ENCODE measurements at regions not wholly inside any gene's neighbourhood (a gene's known extent, or its start where the extent isn't known, plus 50 kb on each side); places are given as distances from the start of the nearest gene placed in this dataset.

- H3K27me3 ChIP-seq (replicated peaks in 2 of 5; ENCODE audit: control insufficient read depth in 4 of 5, insufficient read depth in 5 of 5, low read length in 4 of 5), result peaks cover 2 to 30% (median 7%) of the 10 kb centered on the region in 5 experiments
- 76% methylated on average over 12 of the region's 13 CpGs for WGBS (ENCODE audit: insufficient coverage)
- no peak for DNase-seq
- POLR2A ChIA-PET, result no interaction called here
- H3K9me3 ChIP-seq (ENCODE audit: control extremely low read depth in 1 of 5, control insufficient read depth in 4 of 5, insufficient read depth in 2 of 5, low read depth in 1 of 5, low read length in 4 of 5), result no peaks in the 10 kb centered on the region
- H3K4me3 ChIP-seq (ENCODE audit: control insufficient read depth in 1 of 7, extremely low read depth in 1 of 7, insufficient read depth in 4 of 7, low read depth in 2 of 7, low read length in 6 of 7), result no peak overlapping the region
- H3K36me3 ChIP-seq (ENCODE audit: control insufficient read depth in 4 of 4, insufficient read depth in 4 of 4, low read length in 3 of 4), result no peaks in the 10 kb centered on the region
- CTCF ChIA-PET, result no interaction called here
- no peaks in the 10 kb centered on the region for H3K4me1 ChIP-seq (ENCODE audit: control extremely low read depth in 1 of 4, control insufficient read depth in 4 of 4, insufficient read depth in 4 of 4, low read length in 3 of 4)
- H3K27ac ChIP-seq (ENCODE audit: insufficient read depth in 1 of 2, low read depth in 1 of 2, low read length in 2 of 2, poor library complexity in 1 of 2, severe bottlenecking in 2 of 2), result no peak overlapping the region
These were observed 79.6 kb upstream of the LHX1 start for GRCh38 chr17:36857698-36858097.

GRCh38 chr17:36858119-36859002 lies 78.9 kb upstream of the LHX1 start:
- Histone ChIP-seq H3K27ac (ENCODE audit: insufficient read depth in 1 of 2, low read depth in 1 of 2, low read length in 2 of 2, poor library complexity in 1 of 2, severe bottlenecking in 2 of 2) (no peak overlapping the region), H3K4me3 (ENCODE audit: control insufficient read depth in 1 of 7, extremely low read depth in 1 of 7, insufficient read depth in 4 of 7, low read depth in 2 of 7, low read length in 6 of 7) (no peak overlapping the region), H3K27me3 (replicated peaks in 2 of 5; ENCODE audit: control insufficient read depth in 4 of 5, insufficient read depth in 5 of 5, low read length in 4 of 5) (peaks cover 2 to 30% (median 7%) of the 10 kb centered on the region in 5 experiments), H3K9me3 (ENCODE audit: control extremely low read depth in 1 of 5, control insufficient read depth in 4 of 5, insufficient read depth in 2 of 5, low read depth in 1 of 5, low read length in 4 of 5) (no peaks in the 10 kb centered on the region), H3K4me1 (ENCODE audit: control extremely low read depth in 1 of 4, control insufficient read depth in 4 of 4, insufficient read depth in 4 of 4, low read length in 3 of 4) (no peaks in the 10 kb centered on the region), H3K36me3 (ENCODE audit: control insufficient read depth in 4 of 4, insufficient read depth in 4 of 4, low read length in 3 of 4) (no peaks in the 10 kb centered on the region)
- DNase-seq, result no peak
- ChIA-PET CTCF (no interaction called here), POLR2A (no interaction called here)
- WGBS (ENCODE audit: insufficient coverage), result 89% methylated on average over 15 of the region's 20 CpGs

DNA sequence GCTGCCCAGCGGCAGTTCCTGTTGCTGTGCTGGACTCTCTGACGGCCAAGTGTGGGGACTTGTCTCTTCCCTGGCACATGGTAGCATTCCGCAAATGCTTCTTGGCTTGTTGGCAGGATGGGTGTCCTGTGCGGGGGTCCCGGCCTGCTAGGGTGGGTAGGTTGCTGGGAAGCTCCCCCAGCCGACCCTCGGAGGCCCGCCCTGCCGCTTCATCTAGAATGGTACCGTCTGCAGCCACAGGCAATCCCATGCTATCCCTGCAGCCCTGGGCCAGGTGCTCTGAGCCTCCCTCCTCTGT lies 78.3 kb upstream of the LHX1 start:
- Histone ChIP-seq H3K36me3 (ENCODE audit: control insufficient read depth in 4 of 4, insufficient read depth in 4 of 4, low read length in 3 of 4) (no peaks in the 10 kb centered on the region), H3K4me3 (ENCODE audit: control insufficient read depth in 1 of 7, extremely low read depth in 1 of 7, insufficient read depth in 4 of 7, low read depth in 2 of 7, low read length in 6 of 7) (no peak overlapping the region), H3K27ac (ENCODE audit: insufficient read depth in 1 of 2, low read depth in 1 of 2, low read length in 2 of 2, poor library complexity in 1 of 2, severe bottlenecking in 2 of 2) (no peak overlapping the region), H3K4me1 (ENCODE audit: control extremely low read depth in 1 of 4, control insufficient read depth in 4 of 4, insufficient read depth in 4 of 4, low read length in 3 of 4) (no peaks in the 10 kb centered on the region), H3K27me3 (replicated peaks in 2 of 5; ENCODE audit: control insufficient read depth in 4 of 5, insufficient read depth in 5 of 5, low read length in 4 of 5) (peaks cover 0 to 30% (median 7%) of the 10 kb centered on the region in 5 experiments), H3K9me3 (ENCODE audit: control extremely low read depth in 1 of 5, control insufficient read depth in 4 of 5, insufficient read depth in 2 of 5, low read depth in 1 of 5, low read length in 4 of 5) (no peaks in the 10 kb centered on the region)
- ChIA-PET POLR2A (no interaction called here), CTCF (no interaction called here)
- DNase-seq, result no peak
- 95% methylated on average over 10 of the region's 10 CpGs for WGBS (ENCODE audit: insufficient coverage)

DNA sequence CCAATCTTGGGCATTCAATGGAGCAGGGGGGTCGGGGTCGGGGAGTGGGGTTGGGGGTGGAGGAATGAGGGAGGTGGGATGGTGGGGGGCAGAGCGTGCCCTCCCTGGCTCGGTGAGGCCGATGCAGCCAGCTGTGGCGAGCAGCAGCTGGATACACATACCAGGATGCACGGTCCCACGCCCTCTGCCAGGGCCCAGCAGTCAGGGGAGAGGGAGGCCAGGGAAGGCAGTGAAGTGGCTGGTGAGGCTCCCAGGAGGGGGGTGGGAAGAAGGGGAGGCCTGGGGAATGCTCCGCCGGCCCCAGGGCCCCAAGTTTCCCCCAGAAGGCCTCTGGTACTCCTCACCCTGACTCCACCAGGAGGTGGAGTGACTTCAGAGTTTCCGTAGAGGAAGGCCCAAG lies 77.6 kb upstream of the LHX1 start:
- no peak overlapping the region for H3K27ac ChIP-seq (ENCODE audit: insufficient read depth in 1 of 2, low read depth in 1 of 2, low read length in 2 of 2, poor library complexity in 1 of 2, severe bottlenecking in 2 of 2)
- no peaks in the 10 kb centered on the region for H3K9me3 ChIP-seq (ENCODE audit: control extremely low read depth in 1 of 5, control insufficient read depth in 4 of 5, insufficient read depth in 2 of 5, low read depth in 1 of 5, low read length in 4 of 5)
- no peak for DNase-seq
- peaks cover 0 to 26% (median 7%) of the 10 kb centered on the region in 5 experiments for H3K27me3 ChIP-seq (replicated peaks in 2 of 5; ENCODE audit: control insufficient read depth in 4 of 5, insufficient read depth in 5 of 5, low read length in 4 of 5)
- H3K4me1 ChIP-seq (ENCODE audit: control extremely low read depth in 1 of 4, control insufficient read depth in 4 of 4, insufficient read depth in 4 of 4, low read length in 3 of 4), result no peaks in the 10 kb centered on the region
- WGBS (ENCODE audit: insufficient coverage), result 86% methylated on average over 8 of the region's 11 CpGs
- POLR2A ChIA-PET, result no interaction called here
- H3K36me3 ChIP-seq (ENCODE audit: control insufficient read depth in 4 of 4, insufficient read depth in 4 of 4, low read length in 3 of 4), result no peaks in the 10 kb centered on the region
- CTCF ChIA-PET, result no interaction called here
- no peak overlapping the region for H3K4me3 ChIP-seq (ENCODE audit: control insufficient read depth in 1 of 7, extremely low read depth in 1 of 7, insufficient read depth in 4 of 7, low read depth in 2 of 7, low read length in 6 of 7)

DNA sequence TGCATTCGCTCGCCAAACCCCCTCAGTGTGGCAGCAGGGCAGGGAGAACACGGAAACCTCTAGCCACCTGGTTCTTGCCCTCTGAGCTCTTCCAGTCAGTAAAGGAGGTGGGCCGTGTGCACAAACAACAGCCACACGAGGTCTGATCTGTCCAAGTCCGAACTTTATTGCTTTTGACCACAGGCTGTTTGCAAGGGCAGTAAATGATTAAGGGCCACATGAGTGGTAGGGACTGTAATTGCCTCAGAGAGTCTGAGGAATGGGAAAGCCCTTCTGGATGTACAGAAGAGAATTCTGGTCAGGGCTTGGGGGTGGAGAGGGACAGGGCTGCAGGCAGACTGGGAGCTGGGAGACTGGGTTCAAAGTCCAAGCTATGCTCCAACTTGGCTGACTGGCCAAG lies 75.7 kb upstream of the LHX1 start:
- ChIA-PET CTCF (no interaction called here), POLR2A (no interaction called here)
- Histone ChIP-seq H3K4me3 (ENCODE audit: control insufficient read depth in 1 of 7, extremely low read depth in 1 of 7, insufficient read depth in 4 of 7, low read depth in 2 of 7, low read length in 6 of 7) (no peak overlapping the region), H3K9me3 (ENCODE audit: control extremely low read depth in 1 of 5, control insufficient read depth in 4 of 5, insufficient read depth in 2 of 5, low read depth in 1 of 5, low read length in 4 of 5) (no peaks in the 10 kb centered on the region), H3K4me1 (ENCODE audit: control extremely low read depth in 1 of 4, control insufficient read depth in 4 of 4, insufficient read depth in 4 of 4, low read length in 3 of 4) (no peaks in the 10 kb centered on the region), H3K36me3 (ENCODE audit: control insufficient read depth in 4 of 4, insufficient read depth in 4 of 4, low read length in 3 of 4) (no peaks in the 10 kb centered on the region), H3K27ac (ENCODE audit: insufficient read depth in 1 of 2, low read depth in 1 of 2, low read length in 2 of 2, poor library complexity in 1 of 2, severe bottlenecking in 2 of 2) (no peak overlapping the region), H3K27me3 (replicated peaks in 2 of 5; ENCODE audit: control insufficient read depth in 4 of 5, insufficient read depth in 5 of 5, low read length in 4 of 5) (peaks cover 0 to 16% (median 7%) of the 10 kb centered on the region in 5 experiments)
- no peak for DNase-seq
- WGBS (ENCODE audit: insufficient coverage), result 84% methylated on average over 6 of the region's 6 CpGs

DNA sequence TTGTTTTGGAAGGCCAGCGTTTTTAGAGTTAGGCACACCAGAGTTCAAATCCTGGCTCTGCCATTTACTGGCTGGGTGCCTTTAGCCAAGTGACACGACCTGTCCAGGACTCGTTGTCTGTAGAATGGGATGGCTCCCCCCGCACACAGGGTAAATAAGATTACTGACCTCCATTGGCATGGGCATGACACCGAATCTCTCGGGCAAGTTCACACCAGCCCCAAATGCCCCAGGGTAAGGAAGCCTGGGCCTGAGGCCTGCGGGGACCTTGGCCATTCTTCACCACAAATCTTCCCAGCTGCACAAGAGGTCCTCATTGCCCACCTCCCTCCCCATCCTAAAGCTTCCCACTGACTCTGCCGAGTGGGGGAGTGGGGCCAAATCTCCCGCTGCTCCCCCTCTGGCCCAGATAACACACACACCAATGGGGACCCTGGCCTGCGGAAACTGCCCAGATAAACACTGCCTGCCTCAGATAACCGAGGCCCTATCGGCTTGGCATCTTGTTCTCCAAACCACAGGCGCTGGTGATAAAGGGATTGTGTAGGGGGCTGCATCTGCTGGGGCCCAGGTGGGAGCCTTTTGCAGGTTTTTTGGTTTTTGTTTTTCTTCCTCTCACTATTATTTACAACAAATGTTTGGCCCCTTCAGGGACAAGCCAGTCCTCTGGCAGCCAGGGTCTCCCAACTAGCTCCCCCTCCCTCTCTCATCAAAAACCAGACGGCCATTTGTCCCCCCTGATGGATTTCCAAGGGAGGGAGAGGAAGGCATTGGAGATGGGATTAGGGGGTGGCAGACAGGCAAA lies 75.0 kb upstream of the LHX1 start:
- H3K4me1 ChIP-seq (ENCODE audit: control extremely low read depth in 1 of 4, control insufficient read depth in 4 of 4, insufficient read depth in 4 of 4, low read length in 3 of 4), result no peaks in the 10 kb centered on the region
- WGBS (ENCODE audit: insufficient coverage), result 82% methylated on average over 9 of the region's 14 CpGs
- H3K4me3 ChIP-seq (ENCODE audit: control insufficient read depth in 1 of 7, extremely low read depth in 1 of 7, insufficient read depth in 4 of 7, low read depth in 2 of 7, low read length in 6 of 7), result no peak overlapping the region
- no peaks in the 10 kb centered on the region for H3K36me3 ChIP-seq (ENCODE audit: control insufficient read depth in 4 of 4, insufficient read depth in 4 of 4, low read length in 3 of 4)
- POLR2A ChIA-PET, result no interaction called here
- no peak overlapping the region for H3K27ac ChIP-seq (ENCODE audit: insufficient read depth in 1 of 2, low read depth in 1 of 2, low read length in 2 of 2, poor library complexity in 1 of 2, severe bottlenecking in 2 of 2)
- no peaks in the 10 kb centered on the region for H3K9me3 ChIP-seq (ENCODE audit: control extremely low read depth in 1 of 5, control insufficient read depth in 4 of 5, insufficient read depth in 2 of 5, low read depth in 1 of 5, low read length in 4 of 5)
- DNase-seq, result no peak
- peaks cover 0 to 16% (median 6%) of the 10 kb centered on the region in 5 experiments for H3K27me3 ChIP-seq (replicated peaks in 2 of 5; ENCODE audit: control insufficient read depth in 4 of 5, insufficient read depth in 5 of 5, low read length in 4 of 5)
- CTCF ChIA-PET, result no interaction called here

DNA sequence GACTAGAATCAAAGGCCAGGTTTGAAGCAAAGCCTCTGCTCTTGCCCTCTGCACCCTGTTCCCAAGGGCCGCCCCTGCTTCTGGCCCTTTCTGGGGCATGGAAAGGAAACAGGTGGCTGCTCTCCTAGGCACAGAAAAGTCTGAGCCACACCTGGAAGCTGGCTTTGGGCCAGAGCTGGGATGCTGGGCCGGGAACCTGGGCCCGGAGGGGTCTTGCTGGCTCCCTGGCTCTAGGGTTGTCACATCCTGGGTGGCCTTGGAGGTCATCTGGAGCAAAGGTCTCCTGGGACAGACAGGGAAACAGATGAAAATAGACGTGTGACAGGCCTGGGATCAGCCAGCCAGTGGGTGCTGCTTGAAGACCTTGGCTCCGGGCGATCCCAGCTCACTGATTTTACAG lies 74.1 kb upstream of the LHX1 start:
- no peak for DNase-seq
- Histone ChIP-seq H3K4me1 (ENCODE audit: control extremely low read depth in 1 of 4, control insufficient read depth in 4 of 4, insufficient read depth in 4 of 4, low read length in 3 of 4) (no peaks in the 10 kb centered on the region), H3K27ac (ENCODE audit: insufficient read depth in 1 of 2, low read depth in 1 of 2, low read length in 2 of 2, poor library complexity in 1 of 2, severe bottlenecking in 2 of 2) (no peak overlapping the region), H3K27me3 (replicated peaks in 2 of 5; ENCODE audit: control insufficient read depth in 4 of 5, insufficient read depth in 5 of 5, low read length in 4 of 5) (peaks cover 0 to 21% (median 4%) of the 10 kb centered on the region in 5 experiments), H3K4me3 (ENCODE audit: control insufficient read depth in 1 of 7, extremely low read depth in 1 of 7, insufficient read depth in 4 of 7, low read depth in 2 of 7, low read length in 6 of 7) (no peak overlapping the region), H3K36me3 (ENCODE audit: control insufficient read depth in 4 of 4, insufficient read depth in 4 of 4, low read length in 3 of 4) (no peaks in the 10 kb centered on the region), H3K9me3 (ENCODE audit: control extremely low read depth in 1 of 5, control insufficient read depth in 4 of 5, insufficient read depth in 2 of 5, low read depth in 1 of 5, low read length in 4 of 5) (no peaks in the 10 kb centered on the region)
- ChIA-PET CTCF (no interaction called here), POLR2A (no interaction called here)
- WGBS (ENCODE audit: insufficient coverage), result 83% methylated on average over 4 of the region's 6 CpGs

Measured in common myeloid progenitor, CD34-positive (primary cell).